ENCODE measurements at regions not wholly inside any gene's neighbourhood (a gene's known extent, or its start where the extent isn't known, plus 50 kb on each side); places are given as distances from the start of the nearest gene placed in this dataset.

GRCh38 chr1:29870621-29871020 lies 634.3 kb downstream of the PTPRU start:
- no peaks in the 10 kb centered on the region for H3K9me2 ChIP-seq (replicated peaks; ENCODE audit: low read depth, low read length)
- H3K36me3 ChIP-seq (ENCODE audit: insufficient read depth, low read length), result no peaks in the 10 kb centered on the region
- no peaks in the 10 kb centered on the region; the same call in 1 of the 2 replicates for H3K9me3 ChIP-seq (ENCODE audit: insufficient read depth, low read depth, low read length)
- TF ChIP-seq CTCF (conservative IDR thresholded peaks at IDR 0.05; ENCODE audit: low read length) (no peak), EZH2phosphoT487 (IDR thresholded peaks at IDR 0.05; ENCODE audit: borderline replicate concordance) (no peak)
- no peaks in the 10 kb centered on the region for H4K20me1 ChIP-seq (ENCODE audit: insufficient read depth, low read length, poor library complexity, severe bottlenecking)
- no peaks in the 10 kb centered on the region for H3K4me1 ChIP-seq (ENCODE audit: insufficient read depth, low read length, poor library complexity, severe bottlenecking)
- H3K4me3 ChIP-seq (ENCODE audit: low read length, poor library complexity, severe bottlenecking), result no peak overlapping the region
- H2AFZ ChIP-seq (ENCODE audit: low read length), result no peak overlapping the region
- H3K27me3 ChIP-seq (ENCODE audit: insufficient read depth, low read length, poor library complexity, severe bottlenecking), result no peaks in the 10 kb centered on the region
- no peak overlapping the region for H3K4me2 ChIP-seq (ENCODE audit: low read depth, low read length, poor library complexity, severe bottlenecking)
- no peaks in the 10 kb centered on the region for H3F3A ChIP-seq (ENCODE audit: low read depth)
- H3K79me2 ChIP-seq (ENCODE audit: insufficient read depth, low read length), result no peaks in the 10 kb centered on the region
- no peak overlapping the region for H3K9ac ChIP-seq (ENCODE audit: low read depth, low read length, poor library complexity, severe bottlenecking)

DNA sequence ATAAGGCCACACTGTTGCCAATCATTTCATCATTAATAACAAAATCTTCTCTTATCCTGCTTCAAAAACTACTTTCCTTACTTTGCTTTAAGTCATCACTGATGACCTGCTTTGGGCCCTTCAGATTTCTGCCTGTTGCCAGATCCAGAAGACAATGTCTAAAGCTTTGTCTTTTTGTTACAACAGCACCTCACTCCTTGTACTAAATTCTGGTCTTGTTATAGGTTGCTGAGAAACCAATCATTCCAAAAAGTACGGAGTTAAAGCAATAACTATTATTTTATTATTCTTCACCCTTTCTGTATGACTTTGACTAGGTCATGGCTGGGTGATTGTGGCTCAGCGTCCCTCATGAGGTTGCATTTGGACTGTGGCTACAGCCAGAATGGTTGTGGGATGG lies 633.5 kb downstream of the PTPRU start:
- Histone ChIP-seq H3K79me2 (ENCODE audit: insufficient read depth, low read length) (no peaks in the 10 kb centered on the region), H2AFZ (ENCODE audit: low read length) (no peak overlapping the region), H3K9ac (ENCODE audit: low read depth, low read length, poor library complexity, severe bottlenecking) (no peak overlapping the region), H3K27me3 (ENCODE audit: insufficient read depth, low read length, poor library complexity, severe bottlenecking) (no peaks in the 10 kb centered on the region), H3K9me2 (replicated peaks; ENCODE audit: low read depth, low read length) (no peaks in the 10 kb centered on the region), H3K4me3 (ENCODE audit: low read length, poor library complexity, severe bottlenecking) (no peak overlapping the region), H3K4me2 (ENCODE audit: low read depth, low read length, poor library complexity, severe bottlenecking) (no peak overlapping the region), H3K4me1 (ENCODE audit: insufficient read depth, low read length, poor library complexity, severe bottlenecking) (no peaks in the 10 kb centered on the region), H3K36me3 (ENCODE audit: insufficient read depth, low read length) (no peaks in the 10 kb centered on the region), H3F3A (ENCODE audit: low read depth) (no peaks in the 10 kb centered on the region), H3K9me3 (ENCODE audit: insufficient read depth, low read depth, low read length) (no peaks in the 10 kb centered on the region; the same call in 1 of the 2 replicates), H4K20me1 (ENCODE audit: insufficient read depth, low read length, poor library complexity, severe bottlenecking) (no peaks in the 10 kb centered on the region)
- TF ChIP-seq CTCF (conservative IDR thresholded peaks at IDR 0.05; ENCODE audit: low read length) (no peak), EZH2phosphoT487 (IDR thresholded peaks at IDR 0.05; ENCODE audit: borderline replicate concordance) (no peak)

DNA sequence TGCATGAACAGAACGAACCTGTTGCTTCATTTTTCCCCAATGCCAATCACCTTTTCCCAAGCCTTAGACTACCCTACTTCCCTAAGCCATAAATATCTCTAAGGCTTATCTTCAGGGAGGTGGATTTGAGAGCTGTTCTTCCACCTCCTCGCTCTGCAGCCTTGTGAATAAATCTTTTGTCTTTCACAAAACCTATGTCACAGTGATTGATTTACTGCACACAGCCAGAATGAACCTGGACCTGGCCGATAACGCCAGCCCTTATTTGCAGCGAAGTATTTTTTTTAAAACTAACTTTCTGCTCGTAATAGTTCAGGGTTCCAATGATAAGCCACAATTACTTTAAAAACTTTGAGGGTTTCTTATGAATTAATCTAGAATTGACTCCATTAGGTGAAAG lies 632.6 kb downstream of the PTPRU start:
- Histone ChIP-seq H3K9me3 (ENCODE audit: insufficient read depth, low read depth, low read length) (no peaks in the 10 kb centered on the region; the same call in 1 of the 2 replicates), H3K4me1 (ENCODE audit: insufficient read depth, low read length, poor library complexity, severe bottlenecking) (no peaks in the 10 kb centered on the region), H3K36me3 (ENCODE audit: insufficient read depth, low read length) (no peaks in the 10 kb centered on the region), H3K9me2 (replicated peaks; ENCODE audit: low read depth, low read length) (no peaks in the 10 kb centered on the region), H3K27me3 (ENCODE audit: insufficient read depth, low read length, poor library complexity, severe bottlenecking) (no peaks in the 10 kb centered on the region), H3F3A (ENCODE audit: low read depth) (no peaks in the 10 kb centered on the region), H3K4me3 (ENCODE audit: low read length, poor library complexity, severe bottlenecking) (no peak overlapping the region), H3K79me2 (ENCODE audit: insufficient read depth, low read length) (no peaks in the 10 kb centered on the region), H3K4me2 (ENCODE audit: low read depth, low read length, poor library complexity, severe bottlenecking) (no peak overlapping the region), H2AFZ (ENCODE audit: low read length) (no peak overlapping the region), H4K20me1 (ENCODE audit: insufficient read depth, low read length, poor library complexity, severe bottlenecking) (no peaks in the 10 kb centered on the region), H3K9ac (ENCODE audit: low read depth, low read length, poor library complexity, severe bottlenecking) (no peak overlapping the region)
- TF ChIP-seq CTCF (conservative IDR thresholded peaks at IDR 0.05; ENCODE audit: low read length) (no peak), EZH2phosphoT487 (IDR thresholded peaks at IDR 0.05; ENCODE audit: borderline replicate concordance) (no peak)
